GM18508 (cell line): ENCODE measurements at regions not wholly inside any gene's neighbourhood (a gene's known extent, or its start where the extent isn't known, plus 50 kb on each side); places are given as distances from the start of the nearest gene placed in this dataset.
"Not testable (repeated sequence)": the region's sequence is repeated elsewhere in the genome, so short reads cannot be mapped to it uniquely, and the experiment has no call there.

Experiments
- ATAC-seq: cut with Tn5 transposase; IDR thresholded peaks from one replicate; pipeline ENCODE4 v1.9.1; 2021; ENCODE audit warnings: moderate number of reproducible peaks; ENCODE audit not compliant: insufficient read depth, unreplicated experiment

- not testable (repeated sequence) for ATAC-seq
Measured at GRCh38 chr15:54781220-54781619, 415.5 kb downstream of the RSL24D1 start.

GRCh38 chr15:54779271-54779670 lies 417.5 kb downstream of the RSL24D1 start:
- ATAC-seq = no peak

GRCh38 chr15:54776410-54776809 lies 420.3 kb downstream of the RSL24D1 start:
- no peak for ATAC-seq

GRCh38 chr15:54772663-54773062 lies 424.1 kb downstream of the RSL24D1 start:
- ATAC-seq = no peak

- not testable (repeated sequence) for ATAC-seq
Measured at GRCh38 chr15:54749461-54749860, 447.3 kb downstream of the RSL24D1 start.

- ATAC-seq = no peak
Measured at GRCh38 chr15:54722342-54722986, 474.3 kb downstream of the RSL24D1 start.

- no peak for ATAC-seq
Measured at GRCh38 chr15:54719325-54719724, 477.4 kb downstream of the RSL24D1 start.

- no peak for ATAC-seq
Measured at GRCh38 chr15:54707805-54708752, 488.7 kb downstream of the RSL24D1 start.

- no peak for ATAC-seq
Measured at GRCh38 chr15:54687628-54688027, 509.1 kb downstream of the RSL24D1 start.
